Thoracic aorta (tissue), 2 donors: ENCODE measurements at regions not wholly inside any gene's neighbourhood (a gene's known extent, or its start where the extent isn't known, plus 50 kb on each side); places are given as distances from the start of the nearest gene placed in this dataset.

Experiments used
- ATAC-seq: fragments of 150-250 bp; one replicate; pipeline ENCODE4 v1.8.0; 2017; ENCODE audit warnings: low read depth; ENCODE audit not compliant: insufficient number of reproducible peaks, low FRiP score
- DNase-seq: peaks from one replicate; pipeline ENCODE4 v3.0.0-alpha.2; 2020; ENCODE audit warnings: low spot score
- H3K27ac ChIP-seq, 2 donors: fragments of 200-600 bp; sonication (generic); 1 replicate in 1 of 2; 2 replicates in 1 of 2; pipeline ENCODE4 v1.5.1; 2016; ENCODE audit warnings: mild to moderate bottlenecking in 2 of 2, moderate library complexity in 2 of 2
- H3K27me3 ChIP-seq: fragments of 200-600 bp; sonication (generic); replicated peaks from 2 replicates; pipeline ENCODE4 v1.6.0; 2016; ENCODE audit warnings: mild to moderate bottlenecking; ENCODE audit not compliant: insufficient read depth
- H3K36me3 ChIP-seq: fragments of 200-600 bp; sonication (generic); one replicate; pipeline ENCODE4 v1.5.1; 2016
- H3K4me1 ChIP-seq, 2 donors: fragments of 200-600 bp; sonication (generic); 1 replicate in 1 of 2; 2 replicates in 1 of 2; pipeline versions ENCODE4 v1.5.1 to v1.6.0; 2016; ENCODE audit warnings: low read depth in 2 of 2, mild to moderate bottlenecking in 1 of 2; ENCODE audit not compliant: control insufficient read depth in 1 of 2
- H3K4me3 ChIP-seq: fragments of 200-600 bp; sonication (generic); 2 replicates; pipeline ENCODE4 v1.5.1; 2016; ENCODE audit warnings: mild to moderate bottlenecking
- H3K9me3 ChIP-seq: fragments of 200-600 bp; sonication (generic); 2 replicates; pipeline ENCODE4 v1.5.1; 2016
- TF ChIP-seq, protein P1 (sequence below): fragments of 200-600 bp; sonication (generic); IDR thresholded peaks from one replicate; pipeline ENCODE4 v1.5.1; 2019; ENCODE audit warnings: antibody characterized with exemption

GRCh38 chr3:194077602-194078001 is 58.3 kb upstream of the HES1 start:
- Histone ChIP-seq H3K27ac (no peak overlapping the region), H3K27me3 (no peaks in the 10 kb centered on the region), H3K9me3 (no peaks in the 10 kb centered on the region), H3K4me3 (no peak overlapping the region), H3K4me1 (peaks cover 0 to under 1% of the 10 kb centered on the region in 2 donors), H3K36me3 (no peaks in the 10 kb centered on the region)
- TF ChIP-seq, protein P1, sequence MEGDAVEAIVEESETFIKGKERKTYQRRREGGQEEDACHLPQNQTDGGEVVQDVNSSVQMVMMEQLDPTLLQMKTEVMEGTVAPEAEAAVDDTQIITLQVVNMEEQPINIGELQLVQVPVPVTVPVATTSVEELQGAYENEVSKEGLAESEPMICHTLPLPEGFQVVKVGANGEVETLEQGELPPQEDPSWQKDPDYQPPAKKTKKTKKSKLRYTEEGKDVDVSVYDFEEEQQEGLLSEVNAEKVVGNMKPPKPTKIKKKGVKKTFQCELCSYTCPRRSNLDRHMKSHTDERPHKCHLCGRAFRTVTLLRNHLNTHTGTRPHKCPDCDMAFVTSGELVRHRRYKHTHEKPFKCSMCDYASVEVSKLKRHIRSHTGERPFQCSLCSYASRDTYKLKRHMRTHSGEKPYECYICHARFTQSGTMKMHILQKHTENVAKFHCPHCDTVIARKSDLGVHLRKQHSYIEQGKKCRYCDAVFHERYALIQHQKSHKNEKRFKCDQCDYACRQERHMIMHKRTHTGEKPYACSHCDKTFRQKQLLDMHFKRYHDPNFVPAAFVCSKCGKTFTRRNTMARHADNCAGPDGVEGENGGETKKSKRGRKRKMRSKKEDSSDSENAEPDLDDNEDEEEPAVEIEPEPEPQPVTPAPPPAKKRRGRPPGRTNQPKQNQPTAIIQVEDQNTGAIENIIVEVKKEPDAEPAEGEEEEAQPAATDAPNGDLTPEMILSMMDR: no peak
- DNase-seq (no peak), ATAC-seq (no peak)

DNA sequence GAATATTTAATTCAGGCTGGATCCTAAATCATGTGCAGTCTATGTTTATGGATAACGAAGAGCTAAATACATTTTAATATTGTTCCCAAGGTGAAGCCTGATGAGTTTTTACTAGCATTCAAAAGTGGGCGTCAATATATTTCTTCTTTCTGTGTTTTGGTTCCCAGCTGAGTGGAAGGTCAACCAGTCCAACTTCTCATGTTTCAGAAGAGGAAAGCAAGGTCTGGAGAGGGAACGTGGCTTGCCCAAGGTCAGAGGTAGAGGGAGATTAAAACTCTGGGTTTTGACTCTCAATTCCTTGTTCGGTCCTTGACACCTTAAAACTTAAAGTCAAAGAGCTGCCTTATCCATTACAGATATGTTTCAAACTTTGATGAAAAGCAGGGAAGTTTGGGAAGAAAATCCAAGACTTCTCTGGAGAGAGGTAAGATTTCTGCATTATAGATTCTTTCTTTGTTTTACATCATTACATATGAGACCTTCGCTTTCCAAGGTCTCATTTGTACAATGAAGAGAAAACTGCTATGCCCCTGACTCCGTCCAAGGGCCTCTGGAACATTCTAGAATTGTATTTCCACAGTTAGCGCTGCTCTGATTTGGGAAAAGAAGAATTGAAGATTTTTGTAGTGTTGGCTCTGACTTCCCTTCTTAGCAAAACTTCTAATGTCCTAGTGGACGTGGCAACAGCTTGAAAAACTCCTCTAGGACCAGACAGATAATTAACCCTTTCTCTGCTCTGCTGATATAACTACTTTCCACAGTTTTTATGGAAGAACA is 57.7 kb upstream of the HES1 start:
- no peaks in the 10 kb centered on the region for H3K9me3 ChIP-seq
- no peaks in the 10 kb centered on the region for H3K27me3 ChIP-seq
- H3K27ac ChIP-seq: no peak overlapping the region
- TF ChIP-seq, protein P1: no peak
- H3K36me3 ChIP-seq: no peaks in the 10 kb centered on the region
- ATAC-seq: no peak
- no peak overlapping the region for H3K4me3 ChIP-seq
- H3K4me1 ChIP-seq: peaks cover 0 to 7% of the 10 kb centered on the region in 2 donors
- DNase-seq: no peak

GRCh38 chr3:194079702-194080172 is 56.2 kb upstream of the HES1 start:
- no peak for ATAC-seq
- TF ChIP-seq, protein P1: no peak
- DNase-seq: no peak
- Histone ChIP-seq H3K4me3 (no peak overlapping the region), H3K4me1 (peaks cover 0 to 9% of the 10 kb centered on the region in 2 donors), H3K9me3 (no peaks in the 10 kb centered on the region), H3K27ac (no peak overlapping the region), H3K27me3 (no peaks in the 10 kb centered on the region), H3K36me3 (no peaks in the 10 kb centered on the region)

GRCh38 chr3:194080436-194080835 is 55.5 kb upstream of the HES1 start:
- H3K4me3 ChIP-seq: no peak overlapping the region

More at GRCh38 chr3:194080436-194080835, 55.5 kb upstream of the HES1 start:
- TF ChIP-seq, protein P1: no peak
- Histone ChIP-seq H3K36me3 (no peaks in the 10 kb centered on the region), H3K27ac (no peak overlapping the region), H3K9me3 (no peaks in the 10 kb centered on the region), H3K4me1 (peaks cover 0 to 9% of the 10 kb centered on the region in 2 donors), H3K27me3 (no peaks in the 10 kb centered on the region)
- ATAC-seq: no peak
- DNase-seq: no peak
